Epithelial cell of proximal tubule (primary cell): ENCODE measurements at regions not wholly inside any gene's neighbourhood (a gene's known extent, or its start where the extent isn't known, plus 50 kb on each side); places are given as distances from the start of the nearest gene placed in this dataset.

Source experiments
- DNase-seq: peaks from one replicate; pipeline ENCODE4 v3.0.0-alpha.2; 2011; ENCODE audit warnings: low read depth
- H3K4me3 ChIP-seq: 2 replicates; pipeline ENCODE4 v1.5.1; 2011; ENCODE audit warnings: low read depth, mild to moderate bottlenecking, low read length
- TF ChIP-seq, protein P1 (sequence below): conservative IDR thresholded peaks from 2 replicates; pipeline ENCODE4 v1.5.1; 2012; ENCODE audit warnings: low read depth, mild to moderate bottlenecking, low read length

DNA sequence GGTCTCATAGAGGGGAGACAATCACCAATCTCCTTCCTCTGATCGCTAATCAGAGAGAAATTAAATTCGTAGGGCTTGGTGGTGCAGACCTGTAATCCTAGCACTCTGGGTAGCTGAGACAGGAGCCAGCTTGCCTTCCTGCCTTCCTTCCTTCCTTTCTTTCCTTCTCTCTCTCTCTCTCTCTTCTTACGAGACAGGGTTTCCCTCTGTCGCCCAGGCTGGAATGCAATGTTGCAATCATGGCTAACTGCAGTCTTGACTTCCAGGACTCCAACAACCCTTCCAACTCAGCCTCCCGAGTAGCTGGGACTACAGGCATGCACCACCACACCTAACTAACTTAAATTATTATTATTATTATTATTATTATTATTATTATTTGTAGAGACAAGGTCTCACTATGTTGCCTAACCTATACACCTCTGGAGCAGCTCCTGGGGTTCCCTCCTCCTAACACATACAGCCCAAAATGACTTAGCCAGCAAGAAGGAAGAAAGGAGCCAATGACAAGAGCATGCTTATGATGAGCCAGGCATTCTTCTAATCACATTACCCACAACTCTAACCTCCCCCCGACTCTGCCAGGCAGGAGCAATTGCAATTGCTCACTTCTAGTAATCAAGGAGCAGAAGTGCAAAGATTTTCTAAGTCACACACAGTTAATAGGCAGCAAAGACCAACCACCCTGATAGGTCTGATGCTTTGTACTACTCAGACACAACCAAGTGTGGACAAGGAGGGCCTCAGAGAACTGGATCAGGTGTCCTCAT, 105.4 kb upstream of the F3 start:
- TF ChIP-seq, protein P1, sequence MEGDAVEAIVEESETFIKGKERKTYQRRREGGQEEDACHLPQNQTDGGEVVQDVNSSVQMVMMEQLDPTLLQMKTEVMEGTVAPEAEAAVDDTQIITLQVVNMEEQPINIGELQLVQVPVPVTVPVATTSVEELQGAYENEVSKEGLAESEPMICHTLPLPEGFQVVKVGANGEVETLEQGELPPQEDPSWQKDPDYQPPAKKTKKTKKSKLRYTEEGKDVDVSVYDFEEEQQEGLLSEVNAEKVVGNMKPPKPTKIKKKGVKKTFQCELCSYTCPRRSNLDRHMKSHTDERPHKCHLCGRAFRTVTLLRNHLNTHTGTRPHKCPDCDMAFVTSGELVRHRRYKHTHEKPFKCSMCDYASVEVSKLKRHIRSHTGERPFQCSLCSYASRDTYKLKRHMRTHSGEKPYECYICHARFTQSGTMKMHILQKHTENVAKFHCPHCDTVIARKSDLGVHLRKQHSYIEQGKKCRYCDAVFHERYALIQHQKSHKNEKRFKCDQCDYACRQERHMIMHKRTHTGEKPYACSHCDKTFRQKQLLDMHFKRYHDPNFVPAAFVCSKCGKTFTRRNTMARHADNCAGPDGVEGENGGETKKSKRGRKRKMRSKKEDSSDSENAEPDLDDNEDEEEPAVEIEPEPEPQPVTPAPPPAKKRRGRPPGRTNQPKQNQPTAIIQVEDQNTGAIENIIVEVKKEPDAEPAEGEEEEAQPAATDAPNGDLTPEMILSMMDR, result no peak
- DNase-seq, result no peak
- no peak overlapping the region for H3K4me3 ChIP-seq

DNA sequence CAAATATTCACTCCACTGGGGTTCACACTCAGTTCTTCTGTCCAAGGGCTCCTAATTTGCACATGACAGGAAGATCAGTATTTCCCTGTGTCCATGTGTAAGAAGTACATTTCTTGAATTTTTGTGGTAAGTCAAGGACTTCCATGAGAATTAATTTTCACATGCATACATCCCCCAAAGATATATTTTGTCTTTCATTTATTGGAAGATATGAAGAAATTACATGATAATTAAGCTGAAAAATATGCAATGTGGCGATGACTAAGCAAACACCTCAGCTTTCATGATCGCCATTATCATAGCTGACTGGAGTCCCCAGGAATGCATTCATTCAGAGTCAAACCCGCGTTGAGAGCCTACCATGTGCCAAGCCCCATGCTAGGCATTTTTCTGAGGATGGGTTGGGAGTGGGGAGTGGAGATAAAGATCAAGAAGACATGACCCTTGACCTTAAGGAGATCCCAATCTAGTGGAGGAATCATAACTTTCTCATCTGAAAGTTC, 104.6 kb upstream of the F3 start:
- DNase-seq, result no peak

DNA sequence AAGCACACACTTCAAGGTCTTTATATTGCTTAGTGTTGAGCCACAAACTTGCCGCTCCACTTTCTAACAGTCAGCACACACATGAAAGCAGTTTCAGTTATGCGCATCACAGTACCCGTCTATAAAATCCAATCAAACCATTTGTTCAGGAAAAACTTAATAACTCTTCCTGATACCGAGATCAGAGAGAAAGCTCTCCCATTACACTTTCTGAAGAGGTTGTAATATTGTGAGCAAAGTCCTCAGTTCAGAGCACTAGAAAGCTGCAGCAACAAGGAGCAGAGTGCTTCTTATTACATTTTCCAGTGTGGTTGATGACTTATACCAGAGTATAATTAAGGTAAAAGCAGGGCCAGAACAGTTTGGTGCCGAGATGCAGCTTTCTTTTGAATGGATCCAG, 102.8 kb upstream of the F3 start:
- no peak for DNase-seq
- no peak overlapping the region for H3K4me3 ChIP-seq
- TF ChIP-seq, protein P1, result no peak

More for the DNA sequence above, 104.6 kb upstream of the F3 start:
- TF ChIP-seq, protein P1, result no peak
- no peak overlapping the region for H3K4me3 ChIP-seq

DNA sequence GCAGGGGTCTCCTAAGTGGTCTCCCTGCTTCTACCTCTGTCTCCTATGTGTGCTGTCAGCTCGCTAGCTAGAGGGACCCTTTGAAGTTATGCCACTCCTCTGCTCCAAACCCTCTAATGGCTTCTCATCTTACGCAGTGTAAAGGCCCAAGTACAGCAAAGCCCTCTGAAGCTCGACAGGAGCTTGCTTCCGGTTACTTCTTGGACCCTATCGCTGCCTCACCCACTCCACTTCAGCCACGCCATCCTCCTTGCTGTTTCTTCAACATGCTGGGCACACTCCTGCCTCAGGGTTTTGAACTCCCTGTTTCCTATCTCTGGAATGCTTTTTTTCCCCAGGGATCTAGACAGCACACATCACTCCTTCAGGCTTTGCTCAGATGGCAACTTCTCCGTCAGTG, 102.3 kb upstream of the F3 start:
- no peak for DNase-seq
- TF ChIP-seq, protein P1, result no peak
- no peak overlapping the region for H3K4me3 ChIP-seq

DNA sequence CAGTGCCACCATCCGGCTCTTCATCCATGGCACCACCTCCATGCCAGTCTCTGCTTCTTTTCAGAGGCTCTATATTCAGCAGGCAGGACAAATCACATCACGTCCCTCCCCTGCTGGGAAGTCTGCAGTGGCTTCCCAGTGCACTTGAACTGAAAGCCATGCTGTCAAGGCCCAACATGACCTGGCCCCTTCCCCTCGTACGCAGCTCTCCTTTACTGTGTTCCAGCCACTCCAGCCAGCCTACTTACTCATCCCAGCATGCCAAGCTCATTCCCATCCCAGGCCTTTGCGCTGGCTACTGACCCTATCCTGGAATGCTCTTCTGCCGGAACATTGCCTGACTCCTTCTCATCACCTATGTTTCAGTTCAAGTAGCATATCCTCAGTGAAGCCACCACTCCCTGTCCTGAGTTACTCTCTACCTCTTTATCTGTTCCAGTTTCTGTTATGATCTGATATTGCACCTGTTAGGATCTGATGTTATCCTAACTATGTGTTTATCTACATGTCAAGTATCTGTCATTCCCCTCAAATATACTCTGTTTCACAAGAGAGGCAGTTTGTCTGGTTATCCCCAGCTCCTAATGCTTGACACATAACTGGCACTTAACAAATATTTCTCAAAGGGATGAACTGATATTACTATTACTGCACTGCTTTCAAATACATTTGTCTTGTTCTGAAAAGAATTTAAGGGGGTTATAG, 101.2 kb upstream of the F3 start:
- H3K4me3 ChIP-seq, result no peak overlapping the region
- no peak for DNase-seq
- TF ChIP-seq, protein P1, result no peak

DNA sequence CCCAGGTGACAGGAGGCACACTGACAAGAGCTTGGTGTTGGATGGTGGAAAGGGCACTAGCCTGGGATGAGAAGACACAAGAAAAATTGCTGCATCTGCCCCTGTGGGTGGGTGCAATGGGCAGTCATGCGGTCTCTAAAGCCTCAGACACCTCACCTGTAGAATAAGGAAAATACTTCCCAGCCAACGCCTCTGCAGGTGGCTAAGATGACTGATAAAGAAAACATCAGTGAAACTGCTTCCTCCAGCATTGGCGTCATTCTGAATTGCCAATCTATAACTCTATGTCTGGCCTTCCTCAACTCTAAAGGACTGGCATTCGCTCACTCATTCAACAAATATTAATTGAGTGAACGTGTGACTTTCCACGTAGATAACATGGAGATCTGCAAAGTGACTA, 100.4 kb upstream of the F3 start:
- TF ChIP-seq, protein P1, result no peak
- no peak overlapping the region for H3K4me3 ChIP-seq
- DNase-seq, result no peak
